ENCODE measurements at regions not wholly inside any gene's neighbourhood (a gene's known extent, or its start where the extent isn't known, plus 50 kb on each side); places are given as distances from the start of the nearest gene placed in this dataset.

GRCh38 chr3:72133329-72134011, 348.5 kb upstream of the PROK2 start:
- TF ChIP-seq EZH2 (IDR thresholded peaks at IDR 0.05; ENCODE audit: low read depth, unreplicated experiment) (no peak), POLR2AphosphoS5 (IDR thresholded peaks at IDR 0.05; ENCODE audit: low read depth) (no peak)
